HG02798 (cell line): ENCODE measurements at regions not wholly inside any gene's neighbourhood (a gene's known extent, or its start where the extent isn't known, plus 50 kb on each side); places are given as distances from the start of the nearest gene placed in this dataset.

Source experiments
- ATAC-seq: cut with Tn5 transposase; IDR thresholded peaks from one replicate; pipeline ENCODE4 v1.9.1; 2021; ENCODE audit warnings: mild to moderate bottlenecking; ENCODE audit not compliant: unreplicated experiment, poor library complexity

DNA sequence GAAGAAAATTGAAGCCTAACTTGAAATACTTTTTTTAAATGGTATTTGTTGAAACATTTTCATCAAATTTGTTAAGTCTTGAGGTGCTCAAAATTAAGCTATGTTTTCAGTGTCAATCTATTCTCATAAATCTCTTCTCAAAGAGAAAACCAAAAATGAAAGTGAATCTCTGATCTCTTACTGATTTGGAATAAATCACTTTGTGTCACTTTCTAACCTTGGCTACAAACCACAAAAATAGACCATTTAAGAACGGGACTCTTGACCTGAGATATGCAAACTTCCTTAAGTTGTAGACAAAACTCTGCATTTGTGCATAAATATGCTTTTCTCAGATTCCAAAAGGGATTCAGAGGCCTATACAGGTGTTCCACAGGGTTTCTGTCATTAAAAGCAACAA lies 192.9 kb downstream of the SEC23A start:
- ATAC-seq = no peak

DNA sequence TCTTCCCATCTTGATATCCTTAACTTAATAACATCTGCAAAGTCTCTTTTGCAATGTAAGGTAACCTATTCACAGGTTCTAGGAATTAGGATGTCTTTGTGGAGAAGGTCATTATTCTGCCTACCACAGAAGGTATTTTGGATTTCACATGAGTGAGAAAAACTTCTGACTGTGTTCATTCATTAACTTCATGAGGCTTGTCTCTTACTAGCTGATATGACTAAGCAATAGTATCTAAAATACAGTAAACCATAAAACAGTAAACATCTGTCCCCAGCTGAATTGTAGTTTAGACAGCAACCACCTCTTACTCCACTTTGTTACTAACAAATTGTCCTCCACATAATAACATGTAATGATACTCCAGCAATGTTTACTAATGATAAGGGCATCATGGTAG lies 198.1 kb downstream of the SEC23A start:
- ATAC-seq = no peak

DNA sequence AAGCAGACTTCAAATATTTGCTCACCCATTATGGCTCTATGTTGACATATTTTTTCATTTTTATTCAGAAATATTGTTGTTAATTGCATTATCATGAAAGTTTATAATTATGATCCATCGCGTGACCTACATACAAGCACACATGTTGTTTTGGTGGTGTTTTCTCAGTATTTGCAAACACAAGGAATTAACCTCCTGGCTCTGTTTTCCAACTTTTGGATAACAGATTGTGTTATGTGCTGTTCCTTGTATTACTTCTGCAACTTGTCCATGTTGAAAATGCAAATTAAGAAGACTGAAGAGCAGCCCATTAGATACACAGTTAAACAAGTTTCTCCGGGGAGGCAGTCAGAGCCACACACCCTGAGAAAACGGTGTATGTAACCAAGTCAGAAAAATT lies 201.2 kb downstream of the SEC23A start:
- ATAC-seq = no peak

DNA sequence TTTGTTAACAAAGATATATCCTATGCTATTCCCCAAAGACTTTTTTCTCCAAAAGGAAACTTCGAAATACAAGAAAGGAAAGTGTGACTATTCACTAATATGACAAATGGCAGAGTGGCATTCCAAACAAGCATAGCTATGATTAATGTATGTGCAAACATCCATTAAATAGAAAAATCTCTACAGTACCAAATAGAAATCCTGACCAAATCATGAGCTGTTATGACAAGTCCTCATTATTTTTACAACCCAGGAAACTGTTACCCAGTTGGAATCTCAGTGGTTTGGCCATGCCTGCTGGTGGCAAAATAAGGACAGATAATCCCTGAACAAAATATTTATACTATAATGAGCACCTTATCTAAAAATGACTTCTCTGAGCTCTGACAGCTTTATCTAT lies 202.1 kb downstream of the SEC23A start:
- no peak for ATAC-seq

DNA sequence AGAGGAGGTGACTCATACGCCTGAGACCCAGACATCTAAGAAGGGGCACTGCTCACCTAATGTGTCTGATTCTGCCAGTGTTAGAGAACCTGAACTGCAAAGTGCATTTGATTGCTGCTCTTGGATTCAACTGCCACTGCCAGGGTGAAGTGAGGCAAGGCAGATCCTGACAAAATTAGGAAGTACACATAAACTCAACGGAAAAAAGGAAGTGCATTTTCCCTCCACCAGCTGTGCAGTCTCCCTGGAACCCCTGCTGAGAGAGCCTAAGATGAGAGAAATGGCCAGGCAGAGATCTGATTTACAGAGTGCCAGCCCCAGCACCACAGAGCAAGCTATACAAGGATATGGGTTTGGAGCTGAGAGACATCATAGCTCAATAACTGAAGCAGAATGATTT lies 215.3 kb downstream of the SEC23A start:
- ATAC-seq = no peak

DNA sequence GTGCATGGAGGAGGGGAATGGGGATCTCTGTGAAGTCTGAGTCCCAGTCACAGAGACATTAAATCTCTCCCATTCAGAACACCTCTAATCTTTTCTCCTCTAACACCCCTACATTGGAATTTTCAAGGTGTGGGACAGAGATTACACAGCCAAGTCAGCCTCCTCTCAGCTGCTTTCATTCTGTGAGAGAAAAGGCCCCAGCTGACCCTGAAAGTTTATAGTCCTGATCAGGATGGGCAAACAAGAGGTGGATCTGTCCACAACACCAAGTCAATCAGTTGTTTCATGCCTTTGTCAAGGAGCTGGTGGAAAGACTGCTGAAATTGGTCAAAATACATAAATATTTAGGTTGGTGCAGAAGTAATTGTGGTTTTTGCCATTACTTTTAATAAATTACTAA lies 218.9 kb downstream of the SEC23A start:
- no peak for ATAC-seq

DNA sequence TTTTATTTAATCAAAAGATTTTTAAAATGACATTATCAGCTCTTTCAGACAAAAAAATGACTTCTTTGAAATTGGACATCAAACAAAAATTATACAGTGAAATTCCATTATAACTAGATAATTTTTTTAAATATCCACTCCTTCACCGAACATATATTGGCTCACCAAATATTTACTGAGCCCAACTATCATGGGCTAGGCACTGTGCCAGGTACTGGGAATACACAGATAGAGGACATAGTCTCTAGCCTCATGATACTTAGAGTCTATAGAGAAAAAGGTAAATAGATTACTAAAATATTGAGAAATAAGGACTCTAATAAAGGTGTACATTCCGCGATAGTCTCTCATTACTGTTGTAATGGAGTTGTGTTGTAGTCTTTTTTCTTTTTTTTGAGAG lies 219.9 kb downstream of the SEC23A start:
- no peak for ATAC-seq

DNA sequence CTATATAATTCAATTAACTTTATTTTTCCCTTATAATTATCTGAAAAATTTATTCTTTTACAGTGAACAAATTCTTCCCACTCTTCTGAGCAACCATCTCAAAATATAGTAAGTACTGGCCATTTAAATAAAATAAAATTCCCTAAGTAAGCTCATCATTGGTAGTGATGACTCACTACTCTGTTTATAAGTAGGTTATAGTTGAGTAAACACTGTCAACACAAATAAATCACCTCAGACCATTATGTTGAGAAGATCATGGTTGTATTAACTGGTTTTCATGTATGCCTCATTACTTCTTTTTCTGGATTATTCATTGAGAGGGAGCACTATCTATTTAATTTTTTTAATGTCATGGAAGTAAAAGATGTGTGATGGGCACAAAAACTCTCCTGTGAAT lies 220.5 kb downstream of the SEC23A start:
- no peak for ATAC-seq

DNA sequence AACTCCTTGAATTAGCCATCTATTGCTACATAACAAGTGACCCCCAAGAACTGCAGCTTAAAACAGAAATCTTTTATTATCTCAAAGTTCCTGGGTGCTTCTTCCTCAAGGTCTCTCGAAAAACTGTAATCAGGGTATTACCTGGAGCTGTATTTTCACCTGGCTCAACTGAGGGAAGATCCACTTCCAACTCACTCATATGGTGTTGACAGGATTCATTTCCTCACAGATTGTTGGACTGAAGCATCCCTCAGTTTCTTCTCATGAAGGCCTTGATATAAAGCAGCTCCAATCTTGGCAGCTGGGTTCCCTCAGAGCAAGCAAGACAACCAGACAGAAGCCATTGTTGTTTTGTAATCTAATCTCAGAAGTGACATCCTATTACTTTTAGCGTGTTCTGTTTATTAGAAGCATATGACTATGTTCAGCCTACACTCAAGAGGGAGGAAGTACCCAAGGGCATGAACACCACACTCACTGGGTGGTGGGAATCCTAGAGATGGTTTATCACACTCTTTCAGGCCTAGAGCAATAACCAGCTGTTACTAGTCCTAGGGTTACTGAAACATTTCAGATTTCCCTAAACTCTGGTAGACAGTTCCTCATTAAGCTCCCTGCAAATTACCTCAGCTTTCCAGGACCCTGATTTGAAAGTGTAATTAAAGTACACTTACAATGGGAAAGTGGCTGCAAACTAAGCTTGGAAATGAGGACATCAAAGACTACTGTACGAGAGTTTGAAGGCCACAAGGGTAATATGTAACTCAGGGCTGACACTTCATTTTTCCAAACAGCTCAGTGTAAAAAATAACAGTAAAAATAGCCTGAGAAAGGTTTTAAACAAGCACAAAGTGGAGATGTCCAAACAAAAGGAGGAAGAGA lies 222.2 kb downstream of the SEC23A start:
- ATAC-seq = no peak

DNA sequence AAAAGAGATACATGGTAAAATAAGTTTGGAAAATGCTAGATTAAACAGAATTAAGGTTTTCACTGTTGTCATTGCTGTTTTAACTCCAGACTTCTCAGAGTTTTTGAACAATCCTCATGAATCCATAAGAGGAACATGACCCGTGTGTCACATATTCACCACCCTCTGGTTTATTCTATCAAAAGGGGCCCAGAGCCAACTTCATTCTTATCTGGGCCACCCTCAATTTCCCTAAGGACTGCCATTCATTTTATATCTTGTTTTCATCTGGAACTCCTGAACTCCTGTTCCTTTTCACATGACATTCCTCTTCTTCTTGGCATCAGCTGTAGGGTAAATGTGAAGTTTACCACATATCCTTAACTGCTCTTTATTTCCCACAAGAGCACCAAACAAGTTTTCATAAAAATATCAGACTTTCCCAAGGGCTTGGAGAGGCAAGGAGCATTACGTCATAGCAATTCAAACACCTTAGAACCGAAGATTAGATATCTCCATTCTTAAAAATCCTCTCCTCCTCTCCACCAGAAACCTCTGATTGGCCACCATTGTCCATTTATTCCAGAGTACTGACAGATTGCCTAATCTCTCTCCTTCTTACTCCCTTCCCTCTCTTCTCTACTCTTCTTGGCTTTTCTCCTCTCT lies 225.2 kb downstream of the SEC23A start:
- no peak for ATAC-seq

DNA sequence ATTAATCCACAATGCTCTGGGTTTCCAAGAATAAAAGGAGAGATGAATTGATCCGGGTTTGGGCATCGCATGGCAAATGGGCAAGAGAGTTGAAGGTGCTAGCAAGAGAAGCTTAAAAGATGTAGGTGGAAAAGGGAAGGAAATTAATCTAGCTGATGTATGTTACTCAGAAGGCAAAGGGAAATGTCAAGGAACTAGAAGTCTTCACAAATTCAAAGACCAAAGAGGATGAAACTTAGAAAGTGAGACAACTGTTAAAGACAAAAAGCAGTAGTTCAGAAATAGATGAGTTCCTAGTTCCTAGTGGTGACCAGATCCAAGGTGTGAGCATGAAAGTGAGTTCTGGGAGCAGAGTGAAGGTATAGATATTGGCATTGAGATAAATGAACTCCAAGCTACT lies 228.3 kb downstream of the SEC23A start:
- ATAC-seq = no peak

DNA sequence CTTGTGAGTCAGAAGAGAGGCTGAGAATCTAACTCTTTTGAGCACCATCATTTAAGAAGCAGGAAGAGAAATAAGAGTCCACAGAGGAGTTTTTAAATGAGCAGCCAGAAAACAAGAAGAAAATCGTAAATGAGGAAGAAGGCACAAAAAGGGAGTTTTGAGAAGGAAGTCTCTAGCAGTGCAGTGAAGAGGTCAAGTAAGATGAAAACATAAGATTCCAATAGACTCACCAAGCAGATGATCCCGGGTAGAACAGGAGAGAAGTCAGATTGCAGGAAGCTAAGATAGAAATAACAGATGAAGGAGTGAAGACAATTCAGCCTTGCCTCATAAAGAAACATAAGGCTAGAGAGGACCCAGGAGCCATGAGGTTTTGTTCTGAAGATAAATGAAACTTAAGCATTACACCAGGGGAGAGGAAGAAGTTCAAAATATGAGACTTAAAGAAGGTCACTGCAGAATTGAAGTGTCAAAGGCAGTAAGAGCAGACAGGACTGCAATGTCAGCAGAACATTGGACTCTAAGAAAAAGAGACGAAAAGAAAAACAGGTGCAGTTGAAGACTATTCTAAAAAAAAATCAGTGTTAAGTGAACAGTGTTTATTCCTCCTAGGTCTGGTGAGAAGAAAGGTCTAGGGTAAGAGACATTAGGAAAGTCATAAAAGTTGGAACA lies 229.0 kb downstream of the SEC23A start:
- no peak for ATAC-seq

DNA sequence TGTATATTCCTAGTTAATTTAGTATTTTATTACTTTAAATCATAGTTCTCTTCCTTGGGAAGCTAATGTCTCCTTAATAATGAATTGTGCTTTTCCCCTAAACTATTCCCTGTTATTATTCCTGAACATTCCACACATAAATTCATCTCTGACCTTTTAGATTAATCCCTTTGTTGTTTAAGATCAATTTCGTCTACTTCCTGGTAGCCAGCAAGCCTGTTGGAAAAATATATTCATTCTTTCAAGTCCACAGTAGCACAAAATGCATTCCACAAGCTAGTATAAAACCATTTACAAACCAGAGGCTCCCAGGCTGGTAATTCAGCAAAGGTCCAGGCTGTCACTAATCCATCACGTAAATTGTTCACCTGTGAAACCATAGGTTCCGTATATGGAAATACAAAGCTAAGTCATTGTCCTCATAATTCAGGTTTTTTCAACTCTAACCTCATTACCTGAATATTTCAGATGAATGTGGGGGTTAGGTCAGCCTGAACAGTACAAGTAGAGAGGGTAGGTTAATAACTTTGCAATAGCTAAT lies 232.7 kb downstream of the SEC23A start:
- ATAC-seq = no peak

DNA sequence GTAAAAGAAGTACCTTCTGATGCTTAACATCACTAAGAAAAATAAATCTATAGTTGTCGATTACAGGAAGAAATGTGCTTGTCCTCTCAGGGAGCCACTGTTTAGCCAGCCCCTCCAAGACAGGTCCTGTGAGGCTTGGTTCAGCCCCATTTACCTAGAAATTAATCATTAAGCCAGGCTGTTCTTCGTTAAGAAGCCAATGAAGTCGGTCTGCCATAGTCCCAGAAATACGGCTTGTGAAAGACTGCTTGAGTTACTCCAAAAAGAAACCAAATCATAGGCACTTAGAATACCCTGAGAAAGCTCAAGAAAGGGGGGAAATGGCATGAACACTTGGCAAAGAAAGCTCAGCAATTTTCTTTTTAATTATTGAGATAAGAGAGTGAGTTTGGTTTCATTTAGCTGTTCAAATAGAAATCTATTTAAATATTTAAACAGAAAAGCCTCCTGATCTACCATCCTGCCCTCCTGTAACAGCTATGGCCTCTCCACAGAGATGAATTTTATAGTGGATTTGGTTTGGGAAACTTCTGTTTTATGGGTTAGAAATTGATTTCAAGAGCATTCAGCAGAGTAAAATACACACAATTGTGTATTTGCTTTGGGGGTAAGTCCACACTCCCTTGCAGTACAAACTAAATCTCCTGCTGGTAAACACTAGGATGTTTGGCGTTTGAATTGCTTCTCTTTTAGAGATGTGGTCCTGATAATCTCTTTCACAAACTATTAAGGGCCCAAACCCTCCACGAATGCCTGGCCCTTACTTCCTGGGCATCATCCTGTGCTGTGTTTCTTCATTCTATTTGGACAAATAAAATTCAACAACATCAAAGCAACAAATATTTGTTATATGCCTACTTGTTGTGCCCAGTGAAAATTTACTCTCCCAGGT lies 234.4 kb downstream of the SEC23A start:
- ATAC-seq = peak; percentile 43

DNA sequence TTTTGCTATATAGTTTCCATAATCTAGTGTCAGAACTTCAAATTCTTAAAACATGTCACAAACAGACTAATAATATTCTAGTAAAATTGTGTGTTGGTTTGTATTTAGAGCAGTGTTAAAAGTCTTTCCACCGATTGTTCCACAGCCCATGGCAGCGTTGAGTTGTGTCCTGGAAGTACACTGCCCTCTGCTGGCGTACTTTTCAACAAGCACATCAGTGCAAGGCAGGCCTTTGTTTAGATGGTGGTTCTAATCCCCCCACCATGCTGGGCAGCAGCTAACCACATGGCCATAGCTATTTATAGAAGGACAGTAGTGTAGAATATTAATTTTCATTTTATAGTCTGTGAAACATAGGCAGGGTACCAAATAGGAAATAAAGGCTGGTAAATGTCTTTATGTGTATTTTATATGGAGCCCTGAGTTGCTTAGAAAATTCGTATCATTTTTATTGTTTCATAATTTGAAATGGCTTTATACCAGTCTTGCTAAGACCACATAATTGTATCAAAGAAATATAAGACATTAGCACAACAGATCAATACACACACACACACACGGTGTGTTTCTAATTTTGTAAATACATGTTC lies 235.4 kb downstream of the SEC23A start:
- peak; percentile 90 for ATAC-seq

DNA sequence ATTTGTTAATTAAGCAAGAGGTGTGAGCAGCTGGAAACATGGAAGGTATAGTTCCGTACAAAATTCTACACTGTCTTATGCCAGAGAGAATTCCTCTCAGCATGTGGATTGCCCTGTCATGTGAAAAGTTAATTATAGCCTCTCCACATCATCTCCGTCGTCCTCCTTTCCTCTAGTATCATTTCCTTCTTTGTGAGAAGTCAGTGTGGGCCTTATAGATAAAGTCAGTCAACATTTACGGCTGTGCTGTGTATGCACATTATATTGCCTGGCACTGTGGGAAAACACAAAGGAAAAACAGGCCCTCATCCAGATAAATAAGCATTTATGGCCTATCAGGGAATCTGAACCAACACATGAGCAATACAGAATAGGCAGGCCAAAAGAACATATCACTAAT lies 236.6 kb downstream of the SEC23A start:
- ATAC-seq = no peak

DNA sequence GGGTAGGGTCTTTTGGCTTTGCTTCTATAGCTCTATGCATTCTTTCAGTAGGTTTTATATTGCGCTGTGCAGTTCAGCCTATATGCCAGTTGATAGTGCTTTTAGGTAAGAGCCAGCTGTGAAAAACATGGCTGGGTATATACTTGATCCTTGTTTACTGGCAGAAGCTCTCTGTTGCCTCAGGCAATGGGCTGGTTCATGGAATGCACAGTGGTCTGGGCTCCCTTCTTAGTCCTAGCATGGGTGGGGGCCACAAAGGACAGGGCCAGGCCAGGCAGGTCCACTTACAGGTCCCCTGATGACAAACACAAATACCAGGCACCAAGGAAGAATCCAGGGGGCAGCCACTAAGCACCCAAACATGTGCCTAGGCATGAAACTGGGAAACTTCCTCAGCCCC lies 240.7 kb downstream of the SEC23A start:
- no peak for ATAC-seq

DNA sequence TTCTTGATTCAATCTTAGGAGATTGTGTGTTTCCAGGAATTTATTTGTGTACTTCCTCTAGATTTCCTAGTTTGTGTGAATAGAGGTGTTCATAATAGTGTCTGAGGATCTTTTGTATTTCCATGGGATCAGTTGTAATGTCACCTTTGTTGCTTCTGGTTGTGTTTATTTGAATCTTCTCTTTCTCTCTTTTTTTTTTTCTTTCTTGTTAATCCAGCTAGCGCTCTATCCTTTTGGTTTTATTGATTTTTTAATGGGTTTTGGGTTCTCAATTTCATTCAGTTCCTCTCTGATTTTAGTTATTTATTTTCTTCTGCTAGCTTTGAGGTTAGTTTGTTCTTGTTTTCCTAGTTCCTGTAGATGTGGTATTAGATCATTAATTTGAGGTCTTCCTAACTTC lies 242.5 kb downstream of the SEC23A start:
- no peak for ATAC-seq

DNA sequence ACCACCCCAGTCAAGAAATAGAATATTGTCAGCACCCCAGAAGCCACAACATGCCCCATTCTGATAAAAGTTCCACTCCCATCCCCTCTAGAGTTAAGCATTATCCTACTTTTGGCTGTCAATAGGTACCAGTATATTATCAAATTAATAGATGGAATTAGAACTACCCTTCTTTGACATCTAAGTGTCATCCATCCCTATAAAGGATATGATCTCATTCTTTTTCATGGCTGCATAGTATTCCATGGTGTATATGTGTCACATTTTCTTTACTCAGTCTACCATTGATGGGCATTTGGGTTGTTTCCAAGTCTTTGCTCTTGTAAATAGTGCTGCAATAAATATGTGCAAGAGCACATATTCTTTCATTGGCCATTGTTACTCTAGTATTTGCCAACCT lies 246.2 kb downstream of the SEC23A start:
- ATAC-seq = no peak

DNA sequence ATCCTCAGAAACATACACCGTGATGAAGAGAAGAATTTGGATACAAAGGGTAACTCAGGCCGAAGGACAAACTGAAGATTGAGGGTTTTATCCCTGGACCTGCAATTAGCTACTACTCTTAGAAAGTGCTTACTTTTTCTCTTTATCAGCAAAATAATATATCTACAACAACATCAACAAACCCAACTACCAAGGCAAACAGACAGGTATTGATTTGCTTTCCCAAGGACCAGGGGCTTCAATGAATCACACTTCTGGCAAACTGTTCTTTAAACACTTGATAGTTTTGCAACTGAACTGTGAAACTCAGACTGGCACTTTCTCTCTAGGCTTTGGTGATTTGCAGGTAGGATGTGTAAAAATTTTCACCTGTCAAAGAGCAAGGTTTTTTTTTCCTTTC lies 247.5 kb downstream of the SEC23A start:
- ATAC-seq = no peak
